ENCODE measurements at regions not wholly inside any gene's neighbourhood (a gene's known extent, or its start where the extent isn't known, plus 50 kb on each side); places are given as distances from the start of the nearest gene placed in this dataset.

- Histone ChIP-seq H3K4me1 (ENCODE audit: control insufficient read depth, extremely low read depth, insufficient read depth, low read length) (no peaks in the 10 kb centered on the region), H3K9ac (replicated peaks; ENCODE audit: extremely low read depth, insufficient read depth, low read length) (no peak overlapping the region), H3K36me3 (ENCODE audit: control insufficient read depth in 2 of 2, extremely low read depth in 1 of 2, insufficient read depth in 2 of 2, low read length in 2 of 2) (no peaks in the 10 kb centered on the region), H3K9me3 (replicated peaks; ENCODE audit: control insufficient read depth, insufficient read depth, low read length) (peaks cover 6% of the 10 kb centered on the region), H3K4me3 (replicated peaks in 1 of 3; ENCODE audit: insufficient read depth in 1 of 3, low read depth in 1 of 3, low read length in 3 of 3) (no peak overlapping the region), H3K79me2 (ENCODE audit: control insufficient read depth, insufficient read depth, low read length) (no peaks in the 10 kb centered on the region), H4K20me1 (replicated peaks; ENCODE audit: control insufficient read depth, extremely low read depth, insufficient read depth, low read length) (no peaks in the 10 kb centered on the region), H3K4me2 (ENCODE audit: insufficient read depth, low read length) (no peak overlapping the region), H3K9me1 (replicated peaks; ENCODE audit: control insufficient read depth, extremely low read depth, insufficient read depth, low read length) (no peaks in the 10 kb centered on the region), H2AFZ (ENCODE audit: low read depth, low read length) (no peak overlapping the region), H3K27me3 (ENCODE audit: control insufficient read depth in 2 of 2, insufficient read depth in 2 of 2, low read length in 2 of 2) (no peaks in the 10 kb centered on the region), H3K27ac (ENCODE audit: insufficient read depth, low read depth, low read length) (no peak overlapping the region)
- ChIA-PET CTCF (no interaction called here), POLR2A (no interaction called here)
- TF ChIP-seq POLR2AphosphoS5 (IDR thresholded peaks at IDR 0.05; ENCODE audit: insufficient read depth, low read depth, low read length), result no peak
- no peak for TF ChIP-seq EZH2 (IDR thresholded peaks at IDR 0.05; ENCODE audit: borderline replicate concordance, low read depth, low read length, severe bottlenecking)
- no peak for TF ChIP-seq CTCF (IDR thresholded peaks at IDR 0.05; ENCODE audit: extremely low read depth in 1 of 2, insufficient read depth in 1 of 2, low read depth in 1 of 2, low read length in 2 of 2)
- TF ChIP-seq FOS (IDR thresholded peaks at IDR 0.05; ENCODE audit: borderline replicate concordance, insufficient read depth, low read length), result no peak
- DNase-seq (ENCODE audit: low read depth, low spot score), result no peak
- no TSS peak for BruUV-seq (replicated peaks)
- intact Hi-C loops (cut with micrococcal nuclease), result no loop called here
- dilution Hi-C loops (cut with MboI; ENCODE audit: extremely low pct_ligation_motif_present, low sequenced_read_pairs), result no loop called here
- no peak for FAIRE-seq
Measured at GRCh38 chr9:32011049-32011448, 373.4 kb upstream of the ACO1 start.

GRCh38 chr9:32015795-32016194 is 368.6 kb upstream of the ACO1 start:
- CTCF ChIA-PET, result no interaction called here
- POLR2A ChIA-PET, result no interaction called here
- no peak for FAIRE-seq
- Histone ChIP-seq H2AFZ (ENCODE audit: low read depth, low read length) (no peak overlapping the region), H3K27me3 (ENCODE audit: control insufficient read depth in 2 of 2, insufficient read depth in 2 of 2, low read length in 2 of 2) (no peaks in the 10 kb centered on the region), H4K20me1 (replicated peaks; ENCODE audit: control insufficient read depth, extremely low read depth, insufficient read depth, low read length) (no peaks in the 10 kb centered on the region), H3K4me1 (ENCODE audit: control insufficient read depth, extremely low read depth, insufficient read depth, low read length) (no peaks in the 10 kb centered on the region), H3K27ac (ENCODE audit: insufficient read depth, low read depth, low read length) (no peak overlapping the region), H3K9ac (replicated peaks; ENCODE audit: extremely low read depth, insufficient read depth, low read length) (no peak overlapping the region), H3K79me2 (ENCODE audit: control insufficient read depth, insufficient read depth, low read length) (no peaks in the 10 kb centered on the region), H3K4me2 (ENCODE audit: insufficient read depth, low read length) (no peak overlapping the region), H3K4me3 (replicated peaks in 1 of 3; ENCODE audit: insufficient read depth in 1 of 3, low read depth in 1 of 3, low read length in 3 of 3) (no peak overlapping the region), H3K9me1 (replicated peaks; ENCODE audit: control insufficient read depth, extremely low read depth, insufficient read depth, low read length) (no peaks in the 10 kb centered on the region), H3K9me3 (replicated peaks; ENCODE audit: control insufficient read depth, insufficient read depth, low read length) (peaks cover 6% of the 10 kb centered on the region), H3K36me3 (ENCODE audit: control insufficient read depth in 2 of 2, extremely low read depth in 1 of 2, insufficient read depth in 2 of 2, low read length in 2 of 2) (no peaks in the 10 kb centered on the region)
- BruUV-seq (replicated peaks), result no TSS peak
- intact Hi-C loops (cut with micrococcal nuclease) (no loop called here), dilution Hi-C loops (cut with MboI; ENCODE audit: extremely low pct_ligation_motif_present, low sequenced_read_pairs) (no loop called here)
- TF ChIP-seq MYC (IDR thresholded peaks at IDR 0.05; ENCODE audit: low read depth, low read length), result no peak
- TF ChIP-seq MAX (IDR thresholded peaks at IDR 0.05; ENCODE audit: insufficient read depth, insufficient read length), result no peak
- no peak for TF ChIP-seq GATA2 (IDR thresholded peaks at IDR 0.05; ENCODE audit: insufficient read depth, insufficient read length, low read depth, low read length)
- TF ChIP-seq CTCF (IDR thresholded peaks at IDR 0.05; ENCODE audit: extremely low read depth in 1 of 2, insufficient read depth in 1 of 2, low read depth in 1 of 2, low read length in 2 of 2), result no peak
- no peak for TF ChIP-seq FOS (IDR thresholded peaks at IDR 0.05; ENCODE audit: borderline replicate concordance, insufficient read depth, low read length)
- no peak for TF ChIP-seq POLR2A (IDR thresholded peaks at IDR 0.05; ENCODE audit: low read depth, low read length)
- TF ChIP-seq JUN (IDR thresholded peaks at IDR 0.05; ENCODE audit: borderline replicate concordance, insufficient read depth, insufficient read length, low read depth), result no peak
- TF ChIP-seq POLR2AphosphoS5 (IDR thresholded peaks at IDR 0.05; ENCODE audit: insufficient read depth, low read depth, low read length), result no peak
- TF ChIP-seq EZH2 (IDR thresholded peaks at IDR 0.05; ENCODE audit: borderline replicate concordance, low read depth, low read length, severe bottlenecking), result no peak
- no peak for DNase-seq (ENCODE audit: low read depth, low spot score)
